ENCODE measurements at regions not wholly inside any gene's neighbourhood (a gene's known extent, or its start where the extent isn't known, plus 50 kb on each side); places are given as distances from the start of the nearest gene placed in this dataset.

- no peaks in the 10 kb centered on the region for H3K27me3 ChIP-seq
- H3K9me3 ChIP-seq: no peaks in the 10 kb centered on the region
- no peak overlapping the region for H3K4me3 ChIP-seq
- H3K36me3 ChIP-seq: no peaks in the 10 kb centered on the region
- no peak for TF ChIP-seq CTCF (IDR thresholded peaks at IDR 0.05)
- TF ChIP-seq POLR2AphosphoS5 (IDR thresholded peaks at IDR 0.05): no peak
- no peak for TF ChIP-seq POLR2A (IDR thresholded peaks at IDR 0.05)
- H3K27ac ChIP-seq: no peak overlapping the region
- intact Hi-C loops (cut with DNase I; ENCODE audit: low total_unique reads): no loop called here
- no peak for DNase-seq (ENCODE audit: low spot score in 2 of 2)
- no peaks in the 10 kb centered on the region for H3K4me1 ChIP-seq
These were observed 374.0 kb upstream of the STEAP1 start for GRCh38 chr7:89780291-89780690.

GRCh38 chr7:89796481-89796880 is 357.8 kb upstream of the STEAP1 start:
- intact Hi-C loops (cut with DNase I; ENCODE audit: low total_unique reads): no loop called here
- TF ChIP-seq CTCF (IDR thresholded peaks at IDR 0.05) (no peak), POLR2A (IDR thresholded peaks at IDR 0.05) (no peak), POLR2AphosphoS5 (IDR thresholded peaks at IDR 0.05) (no peak)
- Histone ChIP-seq H3K36me3 (no peaks in the 10 kb centered on the region), H3K4me1 (no peaks in the 10 kb centered on the region), H3K27me3 (no peaks in the 10 kb centered on the region), H3K4me3 (no peak overlapping the region), H3K27ac (no peak overlapping the region), H3K9me3 (no peaks in the 10 kb centered on the region)
- DNase-seq (ENCODE audit: low spot score in 2 of 2): no peak

- no peak overlapping the region for H3K27ac ChIP-seq
- H3K4me1 ChIP-seq: no peaks in the 10 kb centered on the region
- no peak for DNase-seq (ENCODE audit: low spot score in 2 of 2)
- no peaks in the 10 kb centered on the region for H3K27me3 ChIP-seq
- H3K36me3 ChIP-seq: no peaks in the 10 kb centered on the region
- peaks cover 0 to 7% of the 10 kb centered on the region in 2 donors for H3K9me3 ChIP-seq
- no peak for TF ChIP-seq POLR2A (IDR thresholded peaks at IDR 0.05)
- no peak for TF ChIP-seq POLR2AphosphoS5 (IDR thresholded peaks at IDR 0.05)
- no peak for TF ChIP-seq CTCF (IDR thresholded peaks at IDR 0.05)
- H3K4me3 ChIP-seq: no peak overlapping the region
- intact Hi-C loops (cut with DNase I; ENCODE audit: low total_unique reads): no loop called here
These were observed 356.2 kb upstream of the STEAP1 start for GRCh38 chr7:89797965-89798598.

- no peaks in the 10 kb centered on the region for H3K4me1 ChIP-seq
- intact Hi-C loops (cut with DNase I; ENCODE audit: low total_unique reads): no loop called here
- peaks cover 0 to 7% of the 10 kb centered on the region in 2 donors for H3K9me3 ChIP-seq
- TF ChIP-seq CTCF (IDR thresholded peaks at IDR 0.05) (no peak), POLR2AphosphoS5 (IDR thresholded peaks at IDR 0.05) (no peak)
- H3K4me3 ChIP-seq: no peak overlapping the region
- DNase-seq (ENCODE audit: low spot score in 2 of 2): no peak
- no peaks in the 10 kb centered on the region for H3K27me3 ChIP-seq
- no peaks in the 10 kb centered on the region for H3K36me3 ChIP-seq
- no peak overlapping the region for H3K27ac ChIP-seq
These were observed 355.7 kb upstream of the STEAP1 start for GRCh38 chr7:89798599-89798996.

- H3K36me3 ChIP-seq: no peaks in the 10 kb centered on the region
- DNase-seq (ENCODE audit: low spot score in 2 of 2): no peak
- TF ChIP-seq POLR2AphosphoS5 (IDR thresholded peaks at IDR 0.05) (no peak), POLR2A (IDR thresholded peaks at IDR 0.05) (no peak), CTCF (IDR thresholded peaks at IDR 0.05) (no peak)
- no peaks in the 10 kb centered on the region for H3K27me3 ChIP-seq
- intact Hi-C loops (cut with DNase I; ENCODE audit: low total_unique reads): loop anchor here (1.0 kb wide), 1 partner anchor 10 kb away; no protein-coding TSS in a partner anchor
- H3K4me1 ChIP-seq: no peaks in the 10 kb centered on the region
- no peak overlapping the region for H3K27ac ChIP-seq
- H3K4me3 ChIP-seq: no peak overlapping the region
- H3K9me3 ChIP-seq: peaks cover 0 to 7% of the 10 kb centered on the region in 2 donors
These were observed 353.5 kb upstream of the STEAP1 start for GRCh38 chr7:89800761-89801160.

Measured in breast epithelium (tissue), 4 donors.